ENCODE measurements at regions not wholly inside any gene's neighbourhood (a gene's known extent, or its start where the extent isn't known, plus 50 kb on each side); places are given as distances from the start of the nearest gene placed in this dataset.

GRCh38 chr4:1574601-1575417 is 109.3 kb downstream of the FAM53A start:
- Histone ChIP-seq H3K27ac (no peak overlapping the region), H3K36me3 (no peaks in the 10 kb centered on the region), H3K27me3 (no peaks in the 10 kb centered on the region), H3K9me3 (no peaks in the 10 kb centered on the region), H3K4me1 (no peaks in the 10 kb centered on the region), H3K4me3 (no peak overlapping the region)
- intact Hi-C loops (cut with DNase I; ENCODE audit: low total_unique reads) = no loop called here
- no peak for DNase-seq
- TF ChIP-seq, protein P1, sequence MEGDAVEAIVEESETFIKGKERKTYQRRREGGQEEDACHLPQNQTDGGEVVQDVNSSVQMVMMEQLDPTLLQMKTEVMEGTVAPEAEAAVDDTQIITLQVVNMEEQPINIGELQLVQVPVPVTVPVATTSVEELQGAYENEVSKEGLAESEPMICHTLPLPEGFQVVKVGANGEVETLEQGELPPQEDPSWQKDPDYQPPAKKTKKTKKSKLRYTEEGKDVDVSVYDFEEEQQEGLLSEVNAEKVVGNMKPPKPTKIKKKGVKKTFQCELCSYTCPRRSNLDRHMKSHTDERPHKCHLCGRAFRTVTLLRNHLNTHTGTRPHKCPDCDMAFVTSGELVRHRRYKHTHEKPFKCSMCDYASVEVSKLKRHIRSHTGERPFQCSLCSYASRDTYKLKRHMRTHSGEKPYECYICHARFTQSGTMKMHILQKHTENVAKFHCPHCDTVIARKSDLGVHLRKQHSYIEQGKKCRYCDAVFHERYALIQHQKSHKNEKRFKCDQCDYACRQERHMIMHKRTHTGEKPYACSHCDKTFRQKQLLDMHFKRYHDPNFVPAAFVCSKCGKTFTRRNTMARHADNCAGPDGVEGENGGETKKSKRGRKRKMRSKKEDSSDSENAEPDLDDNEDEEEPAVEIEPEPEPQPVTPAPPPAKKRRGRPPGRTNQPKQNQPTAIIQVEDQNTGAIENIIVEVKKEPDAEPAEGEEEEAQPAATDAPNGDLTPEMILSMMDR (IDR thresholded peaks at IDR 0.05) = no peak
- no peak for TF ChIP-seq POLR2A (IDR thresholded peaks at IDR 0.05)

GRCh38 chr4:1573830-1574459 is 110.2 kb downstream of the FAM53A start:
- TF ChIP-seq, protein P1 (IDR thresholded peaks at IDR 0.05) = no peak
- no peak for TF ChIP-seq POLR2A (IDR thresholded peaks at IDR 0.05)
- no peaks in the 10 kb centered on the region for H3K36me3 ChIP-seq
- no peaks in the 10 kb centered on the region for H3K4me1 ChIP-seq
- intact Hi-C loops (cut with DNase I; ENCODE audit: low total_unique reads) = no loop called here
- H3K4me3 ChIP-seq = no peak overlapping the region
- no peaks in the 10 kb centered on the region for H3K9me3 ChIP-seq
- H3K27me3 ChIP-seq = no peaks in the 10 kb centered on the region
- DNase-seq = no peak
- H3K27ac ChIP-seq = no peak overlapping the region

DNA sequence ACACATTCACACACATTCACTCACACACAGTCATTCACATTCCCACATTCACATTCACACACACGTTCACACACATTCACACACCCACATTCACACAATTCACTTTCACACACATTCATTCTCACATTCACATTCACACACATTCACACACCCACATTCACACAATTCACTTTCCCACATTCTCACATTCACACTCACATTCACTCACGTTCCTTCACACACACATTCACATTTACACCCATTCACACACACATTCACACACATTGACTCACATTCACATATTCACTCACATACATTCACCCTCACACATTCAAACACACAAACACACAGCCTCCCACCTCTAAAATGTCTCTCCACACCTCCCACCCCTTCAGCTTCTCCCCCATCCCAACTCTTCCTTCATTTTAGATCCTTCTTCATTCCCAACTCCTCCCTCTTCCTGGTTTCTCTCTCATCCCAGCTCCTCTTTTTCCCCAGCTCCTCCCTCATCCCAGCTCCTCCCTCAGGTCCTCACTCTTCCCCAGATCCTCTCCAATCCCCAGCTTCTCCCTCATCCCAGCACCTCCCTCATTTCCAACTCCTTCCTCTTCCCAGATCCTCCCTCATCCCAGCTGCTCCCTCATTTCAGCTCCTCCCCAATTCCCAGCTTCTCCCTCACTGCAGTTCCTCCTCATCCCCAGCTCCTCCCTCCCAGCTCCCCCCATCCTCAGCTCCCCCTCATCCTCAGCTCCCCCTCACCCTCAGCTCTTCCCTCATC is 111.0 kb downstream of the FAM53A start:
- intact Hi-C loops (cut with DNase I; ENCODE audit: low total_unique reads) = no loop called here
- H3K36me3 ChIP-seq = no peaks in the 10 kb centered on the region
- DNase-seq = no peak
- no peaks in the 10 kb centered on the region for H3K9me3 ChIP-seq
- no peaks in the 10 kb centered on the region for H3K27me3 ChIP-seq
- H3K4me3 ChIP-seq = no peak overlapping the region
- H3K4me1 ChIP-seq = no peaks in the 10 kb centered on the region
- TF ChIP-seq POLR2A (IDR thresholded peaks at IDR 0.05) = no peak
- TF ChIP-seq, protein P1 (IDR thresholded peaks at IDR 0.05) = no peak
- no peak overlapping the region for H3K27ac ChIP-seq

DNA sequence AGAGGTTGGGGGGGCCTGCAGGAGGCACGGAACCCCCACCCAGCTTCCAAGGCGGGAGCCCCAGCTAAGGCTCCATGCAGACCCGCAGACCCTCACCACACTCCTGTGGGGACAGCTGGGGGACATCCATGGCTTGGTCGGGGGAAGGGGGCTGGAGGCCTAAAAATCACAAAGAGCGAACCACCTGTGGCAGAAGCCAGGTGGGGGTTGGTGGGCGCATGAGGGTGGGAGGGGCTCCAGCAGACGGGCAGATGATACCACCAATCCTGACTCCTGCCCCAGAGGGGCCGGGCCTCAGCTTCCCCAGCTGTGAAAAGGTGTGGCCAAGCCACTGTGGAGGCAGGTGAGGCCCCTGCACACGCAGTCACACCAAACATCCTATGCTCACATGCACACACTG is 111.6 kb downstream of the FAM53A start:
- no peak overlapping the region for H3K27ac ChIP-seq
- intact Hi-C loops (cut with DNase I; ENCODE audit: low total_unique reads) = no loop called here
- no peak for DNase-seq

More for the DNA sequence above, 111.6 kb downstream of the FAM53A start:
- Histone ChIP-seq H3K4me1 (no peaks in the 10 kb centered on the region), H3K9me3 (no peaks in the 10 kb centered on the region), H3K27me3 (no peaks in the 10 kb centered on the region), H3K4me3 (no peak overlapping the region), H3K36me3 (no peaks in the 10 kb centered on the region)
- no peak for TF ChIP-seq POLR2A (IDR thresholded peaks at IDR 0.05)
- TF ChIP-seq, protein P1 (IDR thresholded peaks at IDR 0.05) = no peak

Data from uterus (tissue), 3 donors.